SK-N-SH (cell line): ENCODE measurements at regions not wholly inside any gene's neighbourhood (a gene's known extent, or its start where the extent isn't known, plus 50 kb on each side); places are given as distances from the start of the nearest gene placed in this dataset.

Source experiments
- CTCF ChIP-seq: fragments of 200-600 bp; sonication (generic); IDR thresholded peaks from 2 replicates; pipeline ENCODE4 v1.6.1; 2017; ENCODE audit warnings: antibody characterized with exemption, mild to moderate bottlenecking, moderate library complexity
- EP300 ChIP-seq, 2 experiments: IDR thresholded peaks; 2 replicates each; pipeline versions ENCODE4 v1.4.0 to v1.6.1; 2012; ENCODE audit warnings: borderline replicate concordance in 1 of 2, low read depth in 1 of 2, low read length in 1 of 2
- EZH2phosphoT487 ChIP-seq: fragments of 200-600 bp; sonication (generic); IDR thresholded peaks from 2 replicates; pipeline ENCODE4 v1.6.1; 2017; ENCODE audit warnings: low read depth, mixed run types, mild to moderate bottlenecking, antibody characterized with exemption, moderate library complexity, borderline replicate concordance
- FOXJ3 ChIP-seq: sonication (generic); formaldehyde crosslinking; IDR thresholded peaks from 2 replicates; pipeline ENCODE4 v1.5.1; 2020; ENCODE audit warnings: mild to moderate bottlenecking, missing genetic modification reagents
- GABPA ChIP-seq: IDR thresholded peaks from 2 replicates; pipeline ENCODE4 v1.4.0; 2012; ENCODE audit warnings: low read depth, mild to moderate bottlenecking
- GATA2 ChIP-seq: sonication (generic); formaldehyde crosslinking; IDR thresholded peaks from 2 replicates; pipeline ENCODE4 v1.5.0; 2020; ENCODE audit warnings: mild to moderate bottlenecking, missing genetic modification reagents
- POLR2AphosphoS5 ChIP-seq: IDR thresholded peaks from 2 replicates; pipeline ENCODE4 v1.6.1; 2012; ENCODE audit warnings: low read depth, low read length
- RFX5 ChIP-seq: IDR thresholded peaks from 2 replicates; pipeline ENCODE4 v1.6.1; 2012; ENCODE audit warnings: mild to moderate bottlenecking, improper control_type of control experiment, low read length
- SIN3A ChIP-seq: IDR thresholded peaks from 2 replicates; pipeline ENCODE4 v1.6.1; 2012; ENCODE audit warnings: low read depth, mild to moderate bottlenecking, low read length, moderate library complexity, borderline replicate concordance
- USF1 ChIP-seq: IDR thresholded peaks from 2 replicates; pipeline ENCODE4 v1.4.0; 2012; ENCODE audit warnings: low read depth, borderline replicate concordance

GRCh38 chr6:139577763-139578604 lies 203.5 kb upstream of the CITED2 start:
- TF ChIP-seq CTCF (no peak), GATA2 (CRISPR knock-in tag) (no peak), POLR2AphosphoS5 (no peak), SIN3A (no peak), EZH2phosphoT487 (no peak), RFX5 (no peak), GABPA (no peak), EP300 (IDR thresholded peaks at IDR 0.05; ENCODE audit: borderline replicate concordance in 1 of 2, low read depth in 1 of 2, low read length in 1 of 2) (no peak), USF1 (no peak), FOXJ3 (no peak)
